GM12878 (cell line): ENCODE measurements at regions not wholly inside any gene's neighbourhood (a gene's known extent, or its start where the extent isn't known, plus 50 kb on each side); places are given as distances from the start of the nearest gene placed in this dataset.

Source experiments
- BACH1 ChIP-seq: fragments of 450-650 bp; IDR thresholded peaks from 2 replicates; pipeline ENCODE4 v1.6.1; 2017; ENCODE audit warnings: mild to moderate bottlenecking, borderline replicate concordance
- ESRRA ChIP-seq: IDR thresholded peaks from 2 replicates; pipeline ENCODE4 v1.6.1; 2012; ENCODE audit warnings: mild to moderate bottlenecking, low read length, improper control_type of control experiment
- LARP7 ChIP-seq: fragments of 450-650 bp; IDR thresholded peaks from 2 replicates; pipeline ENCODE4 v1.6.1; 2017; ENCODE audit warnings: mild to moderate bottlenecking
- NFYB ChIP-seq: IDR thresholded peaks from 2 replicates; pipeline ENCODE4 v1.6.1; 2011; ENCODE audit warnings: low read depth, mild to moderate bottlenecking, low read length, improper control_type of control experiment, moderate library complexity; ENCODE audit not compliant: insufficient read depth
- TAF1 ChIP-seq: IDR thresholded peaks from 2 replicates; pipeline ENCODE4 v1.6.1; 2011; ENCODE audit warnings: mild to moderate bottlenecking, low read depth, low read length, borderline replicate concordance

GRCh38 chr16:51719376-51719775, 568.3 kb upstream of the SALL1 start:
- TF ChIP-seq TAF1, result no peak
- no peak for TF ChIP-seq LARP7
- TF ChIP-seq BACH1, result no peak
- no peak for TF ChIP-seq NFYB
- TF ChIP-seq ESRRA, result no peak
